ENCODE measurements at regions not wholly inside any gene's neighbourhood (a gene's known extent, or its start where the extent isn't known, plus 50 kb on each side); places are given as distances from the start of the nearest gene placed in this dataset.

DNA sequence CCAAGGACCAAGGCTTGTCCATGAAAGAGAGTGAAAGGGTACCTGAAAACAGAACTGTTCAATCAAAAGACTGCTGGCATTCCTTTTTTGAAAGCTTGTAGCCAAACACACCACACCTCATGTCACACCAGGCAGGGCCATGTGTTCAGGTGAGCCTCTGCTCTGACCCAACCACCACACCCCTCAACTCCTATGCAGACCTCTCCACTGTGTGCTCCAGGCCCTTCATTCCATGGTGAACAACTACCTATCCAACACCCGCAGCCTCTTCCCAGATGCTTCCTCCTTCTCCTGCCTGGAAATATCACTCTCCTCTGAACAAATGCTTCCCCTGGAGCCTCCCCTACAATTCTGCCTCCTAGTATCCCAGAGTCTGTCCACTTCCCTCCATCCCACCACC is 166.6 kb downstream of the AVL9 start:
- DNase-seq, result no peak
- peaks cover 2% of the 10 kb centered on the region for H3K4me1 Mint-ChIP-seq (ENCODE audit: low read depth, unreplicated experiment)
- TF ChIP-seq, protein P1, sequence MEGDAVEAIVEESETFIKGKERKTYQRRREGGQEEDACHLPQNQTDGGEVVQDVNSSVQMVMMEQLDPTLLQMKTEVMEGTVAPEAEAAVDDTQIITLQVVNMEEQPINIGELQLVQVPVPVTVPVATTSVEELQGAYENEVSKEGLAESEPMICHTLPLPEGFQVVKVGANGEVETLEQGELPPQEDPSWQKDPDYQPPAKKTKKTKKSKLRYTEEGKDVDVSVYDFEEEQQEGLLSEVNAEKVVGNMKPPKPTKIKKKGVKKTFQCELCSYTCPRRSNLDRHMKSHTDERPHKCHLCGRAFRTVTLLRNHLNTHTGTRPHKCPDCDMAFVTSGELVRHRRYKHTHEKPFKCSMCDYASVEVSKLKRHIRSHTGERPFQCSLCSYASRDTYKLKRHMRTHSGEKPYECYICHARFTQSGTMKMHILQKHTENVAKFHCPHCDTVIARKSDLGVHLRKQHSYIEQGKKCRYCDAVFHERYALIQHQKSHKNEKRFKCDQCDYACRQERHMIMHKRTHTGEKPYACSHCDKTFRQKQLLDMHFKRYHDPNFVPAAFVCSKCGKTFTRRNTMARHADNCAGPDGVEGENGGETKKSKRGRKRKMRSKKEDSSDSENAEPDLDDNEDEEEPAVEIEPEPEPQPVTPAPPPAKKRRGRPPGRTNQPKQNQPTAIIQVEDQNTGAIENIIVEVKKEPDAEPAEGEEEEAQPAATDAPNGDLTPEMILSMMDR (IDR thresholded peaks at IDR 0.05; ENCODE audit: partially characterized antibody, unreplicated experiment), result no peak
- H3K27me3 Mint-ChIP-seq (ENCODE audit: unreplicated experiment), result peaks cover 1% of the 10 kb centered on the region
- no peak overlapping the region for H3K4me3 Mint-ChIP-seq (ENCODE audit: unreplicated experiment)
- H3K27ac Mint-ChIP-seq (ENCODE audit: unreplicated experiment), result no peak overlapping the region
- H3K9me3 Mint-ChIP-seq (ENCODE audit: unreplicated experiment), result no peaks in the 10 kb centered on the region
- no peaks in the 10 kb centered on the region for H3K36me3 Mint-ChIP-seq (ENCODE audit: unreplicated experiment)

DNA sequence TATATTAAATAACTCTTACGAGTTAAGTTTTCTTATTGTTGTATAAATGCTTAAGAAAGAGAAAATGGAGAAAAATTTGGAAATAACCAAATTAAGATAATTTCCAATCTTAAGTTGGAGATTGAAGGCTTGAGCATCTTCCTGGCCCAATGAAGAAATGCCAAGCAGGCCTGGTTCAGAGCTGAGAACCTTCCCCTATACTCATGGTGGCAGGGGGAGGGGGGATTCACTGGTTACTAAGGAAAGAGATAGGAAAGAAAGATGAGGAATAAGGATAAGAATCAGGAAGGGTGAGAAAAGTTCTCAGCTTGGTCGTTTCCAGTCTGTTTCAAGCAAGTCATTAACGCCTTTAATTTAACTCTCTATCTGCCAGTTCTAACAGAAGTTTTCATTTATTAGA is 166.2 kb downstream of the AVL9 start:
- H3K4me1 Mint-ChIP-seq (ENCODE audit: low read depth, unreplicated experiment), result peaks cover 2% of the 10 kb centered on the region
- no peak overlapping the region for H3K27ac Mint-ChIP-seq (ENCODE audit: unreplicated experiment)
- no peak for DNase-seq
- no peaks in the 10 kb centered on the region for H3K36me3 Mint-ChIP-seq (ENCODE audit: unreplicated experiment)
- H3K27me3 Mint-ChIP-seq (ENCODE audit: unreplicated experiment), result peaks cover 1% of the 10 kb centered on the region
- no peak overlapping the region for H3K4me3 Mint-ChIP-seq (ENCODE audit: unreplicated experiment)
- H3K9me3 Mint-ChIP-seq (ENCODE audit: unreplicated experiment), result no peaks in the 10 kb centered on the region
- TF ChIP-seq, protein P1 (IDR thresholded peaks at IDR 0.05; ENCODE audit: partially characterized antibody, unreplicated experiment), result no peak

DNA sequence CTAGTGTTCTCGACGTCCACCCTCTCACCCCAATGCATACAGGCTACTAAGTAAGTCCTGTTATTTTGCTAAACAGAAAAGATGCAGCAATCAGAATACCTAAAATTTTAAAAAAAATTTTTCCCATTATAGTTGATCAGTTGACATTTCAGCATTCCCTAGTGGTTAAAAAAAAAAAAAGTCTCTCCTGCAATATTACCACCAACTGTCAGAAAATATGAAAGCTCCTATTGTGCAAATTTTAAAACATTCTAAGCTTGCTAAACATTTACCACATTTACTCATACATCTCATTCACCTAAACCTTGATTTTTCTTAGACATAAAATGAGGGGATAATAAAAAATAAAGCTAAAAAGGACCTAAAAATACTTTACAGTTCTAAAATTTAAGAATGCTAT is 165.6 kb downstream of the AVL9 start:
- Mint-ChIP-seq H3K4me3 (ENCODE audit: unreplicated experiment) (no peak overlapping the region), H3K9me3 (ENCODE audit: unreplicated experiment) (no peaks in the 10 kb centered on the region), H3K27ac (ENCODE audit: unreplicated experiment) (no peak overlapping the region), H3K36me3 (ENCODE audit: unreplicated experiment) (no peaks in the 10 kb centered on the region), H3K27me3 (ENCODE audit: unreplicated experiment) (peaks cover 1% of the 10 kb centered on the region), H3K4me1 (ENCODE audit: low read depth, unreplicated experiment) (peaks cover 2% of the 10 kb centered on the region)
- DNase-seq, result no peak
- TF ChIP-seq, protein P1 (IDR thresholded peaks at IDR 0.05; ENCODE audit: partially characterized antibody, unreplicated experiment), result no peak

DNA sequence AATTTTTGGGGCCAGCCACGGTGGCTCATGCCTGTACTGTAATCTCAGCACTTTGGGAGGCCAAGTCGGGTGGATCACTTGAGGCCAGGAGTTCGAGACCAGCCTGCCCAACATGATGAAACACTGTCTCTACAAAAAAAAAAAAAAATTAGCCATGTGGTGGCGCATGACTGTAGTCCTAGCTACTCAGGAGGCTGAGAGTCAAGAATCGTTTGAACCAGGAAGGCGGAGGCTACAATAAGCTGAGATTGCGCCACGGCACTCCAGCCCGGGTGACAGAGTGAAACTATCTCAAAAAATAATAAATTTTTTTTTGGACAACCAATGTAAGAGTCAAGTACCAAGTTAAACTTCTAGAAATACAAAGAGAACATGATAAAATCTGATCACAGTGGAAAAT is 164.6 kb downstream of the AVL9 start:
- H3K9me3 Mint-ChIP-seq (ENCODE audit: unreplicated experiment), result no peaks in the 10 kb centered on the region
- peaks cover 1% of the 10 kb centered on the region for H3K27me3 Mint-ChIP-seq (ENCODE audit: unreplicated experiment)
- H3K4me3 Mint-ChIP-seq (ENCODE audit: unreplicated experiment), result no peak overlapping the region
- no peak for DNase-seq
- no peak overlapping the region for H3K27ac Mint-ChIP-seq (ENCODE audit: unreplicated experiment)
- no peaks in the 10 kb centered on the region for H3K36me3 Mint-ChIP-seq (ENCODE audit: unreplicated experiment)
- H3K4me1 Mint-ChIP-seq (ENCODE audit: low read depth, unreplicated experiment), result peaks cover 2% of the 10 kb centered on the region
- TF ChIP-seq, protein P1 (IDR thresholded peaks at IDR 0.05; ENCODE audit: partially characterized antibody, unreplicated experiment), result no peak

DNA sequence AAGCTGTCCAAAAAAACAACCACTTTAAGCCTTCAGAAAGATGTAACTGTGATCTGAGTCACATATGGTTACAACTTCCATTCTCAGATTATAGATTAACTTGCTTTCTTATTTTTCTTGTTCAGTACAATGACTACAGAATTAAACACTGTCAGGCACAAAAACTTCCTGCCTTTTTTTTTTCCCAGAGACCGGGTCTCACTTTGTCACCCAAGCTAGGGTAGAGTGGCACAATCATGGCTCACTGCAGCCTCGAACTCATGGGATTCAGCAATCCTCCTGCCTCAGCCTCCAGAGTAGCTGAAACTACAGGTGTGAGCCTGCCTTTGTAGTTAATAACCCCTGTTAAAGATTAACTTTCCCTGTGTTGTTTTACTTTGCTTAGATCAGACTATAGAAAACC is 163.2 kb downstream of the AVL9 start:
- Mint-ChIP-seq H3K4me3 (ENCODE audit: unreplicated experiment) (no peak overlapping the region), H3K27ac (ENCODE audit: unreplicated experiment) (no peak overlapping the region), H3K36me3 (ENCODE audit: unreplicated experiment) (no peaks in the 10 kb centered on the region), H3K27me3 (ENCODE audit: unreplicated experiment) (peaks cover 1% of the 10 kb centered on the region), H3K9me3 (ENCODE audit: unreplicated experiment) (no peaks in the 10 kb centered on the region), H3K4me1 (ENCODE audit: low read depth, unreplicated experiment) (peaks cover under 1% of the 10 kb centered on the region)
- TF ChIP-seq, protein P1 (IDR thresholded peaks at IDR 0.05; ENCODE audit: partially characterized antibody, unreplicated experiment), result no peak
- DNase-seq, result no peak

All from glutamatergic neuron (in vitro differentiated cells).